ENCODE measurements at regions not wholly inside any gene's neighbourhood (a gene's known extent, or its start where the extent isn't known, plus 50 kb on each side); places are given as distances from the start of the nearest gene placed in this dataset.
A peak's percentile ranks its signal among the peaks of the same experiment; 100 is the strongest.

DNA sequence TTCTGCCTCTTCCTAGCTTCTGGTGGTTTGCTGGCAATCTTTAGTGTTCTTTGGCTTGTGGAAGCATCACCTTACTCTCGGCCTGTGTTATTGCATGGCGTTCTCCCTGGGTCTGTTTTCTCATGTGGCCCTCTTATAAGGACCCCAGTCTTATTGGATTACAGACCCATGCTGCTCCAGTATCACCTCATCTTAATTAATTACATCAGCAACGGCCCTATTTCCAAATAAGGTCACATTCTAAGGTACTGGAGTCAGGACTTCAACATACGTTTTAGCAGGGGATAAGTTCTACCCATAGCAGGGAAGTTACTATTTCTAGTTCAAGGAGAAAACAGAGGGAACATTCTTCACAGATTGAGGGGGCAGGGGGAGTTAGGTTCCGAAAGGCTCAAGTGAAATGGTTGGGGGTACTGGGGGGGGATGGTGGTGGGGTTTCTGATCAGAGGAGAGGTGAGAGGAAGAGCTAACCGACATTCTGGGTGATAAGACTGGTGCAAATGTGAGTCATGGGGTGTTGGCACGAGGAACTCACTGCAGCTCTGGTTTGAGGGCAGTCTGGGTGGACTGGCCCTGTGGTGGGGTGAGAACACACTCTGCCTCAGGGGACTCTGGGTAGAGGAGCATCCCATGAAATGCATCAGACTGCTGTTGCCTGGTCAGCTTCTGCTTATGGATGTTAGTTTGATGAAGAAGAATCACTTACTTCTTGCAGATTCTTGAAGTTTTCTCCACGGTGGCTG lies 51.5 kb upstream of the ZBED5 start:
- H3K18ac ChIP-seq (ENCODE audit: extremely low read depth, low read length): no peak overlapping the region
- FAIRE-seq (no peak), DNase-seq (ENCODE audit: low read depth in 1 of 2, low spot score in 2 of 2) (no peak)
- no peak overlapping the region for H3K4me3 ChIP-seq (ENCODE audit: extremely low read depth in 1 of 4, insufficient read depth in 2 of 4, low read depth in 3 of 4, low read length in 4 of 4)
- H3K79me2 ChIP-seq (ENCODE audit: control insufficient read depth in 1 of 2, insufficient read depth in 2 of 2, low read length in 2 of 2): no peaks in the 10 kb centered on the region
- H4K20me1 ChIP-seq (replicated peaks in 1 of 2; ENCODE audit: control insufficient read depth in 1 of 2, insufficient read depth in 2 of 2, low read length in 2 of 2): no peaks in the 10 kb centered on the region
- H2BK5ac ChIP-seq (ENCODE audit: low read depth, low read length): peak overlapping the region; percentile 61; the same call in 1 of the 2 replicates
- peaks cover 3 to 20% (median 6%) of the 10 kb centered on the region in 4 experiments; a peak in 4 of 7 replicates for H3K4me1 ChIP-seq (replicated peaks in 1 of 4; ENCODE audit: control insufficient read depth in 3 of 4, insufficient read depth in 4 of 4, low read length in 3 of 4)
- peak overlapping the region; percentile 21 for H3K4ac ChIP-seq (replicated peaks; ENCODE audit: insufficient read length, low read depth, low read length)
- no peaks in the 10 kb centered on the region for H3K9me3 ChIP-seq (ENCODE audit: insufficient read depth in 2 of 2, low read depth in 1 of 2, low read length in 1 of 2)
- peak overlapping the region; percentile 40; the same call in 1 of the 2 replicates for H2BK15ac ChIP-seq (ENCODE audit: low read length)
- peaks cover 6% of the 10 kb centered on the region; the same call in 1 of the 2 replicates for H3K23me2 ChIP-seq (ENCODE audit: low read depth, low read length)
- no peak overlapping the region for H4K8ac ChIP-seq (ENCODE audit: extremely low read depth, insufficient read depth, low read length)
- 0 out of 2 replicates have a peak overlapping the region, but pooled peaks have one; percentile 58 for H2AFZ ChIP-seq (ENCODE audit: low read length)
- H2AK5ac ChIP-seq (ENCODE audit: low read depth, low read length): 0 out of 2 replicates have a peak overlapping the region, but pooled peaks have one; percentile 41
- no peak overlapping the region for H3K14ac ChIP-seq (ENCODE audit: insufficient read length)
- peak overlapping the region; percentile 23 for H4K91ac ChIP-seq (replicated peaks; ENCODE audit: insufficient read length, low read length)
- CTCF ChIA-PET (ENCODE audit: partially characterized antibody): interaction anchor here (0.6 to 2.3 kb wide), 6 partner anchors 16 to 1237 kb away, joined by 3 to 7 read pairs (median 4); no protein-coding TSS in a partner anchor
- H3K36me3 ChIP-seq (ENCODE audit: control insufficient read depth in 2 of 4, insufficient read depth in 4 of 4, low read length in 3 of 4): no peaks in the 10 kb centered on the region
- H3K56ac ChIP-seq (replicated peaks; ENCODE audit: insufficient read length, low read depth, low read length): no peak overlapping the region
- H3K27ac ChIP-seq (ENCODE audit: low read depth, low read length): no peak overlapping the region
- POLR2A ChIA-PET (ENCODE audit: partially characterized antibody): interaction anchor here (1.0 to 1.2 kb wide), 2 partner anchors 22 to 100 kb away, joined by 3 to 4 read pairs; partner anchors contain the start of gene EIF4G2
- peak; percentile 47; the same call in 1 of the 2 replicates for TF ChIP-seq SRF (IDR thresholded peaks at IDR 0.05; ENCODE audit: low read depth, low read length)
- TF ChIP-seq, protein P1, sequence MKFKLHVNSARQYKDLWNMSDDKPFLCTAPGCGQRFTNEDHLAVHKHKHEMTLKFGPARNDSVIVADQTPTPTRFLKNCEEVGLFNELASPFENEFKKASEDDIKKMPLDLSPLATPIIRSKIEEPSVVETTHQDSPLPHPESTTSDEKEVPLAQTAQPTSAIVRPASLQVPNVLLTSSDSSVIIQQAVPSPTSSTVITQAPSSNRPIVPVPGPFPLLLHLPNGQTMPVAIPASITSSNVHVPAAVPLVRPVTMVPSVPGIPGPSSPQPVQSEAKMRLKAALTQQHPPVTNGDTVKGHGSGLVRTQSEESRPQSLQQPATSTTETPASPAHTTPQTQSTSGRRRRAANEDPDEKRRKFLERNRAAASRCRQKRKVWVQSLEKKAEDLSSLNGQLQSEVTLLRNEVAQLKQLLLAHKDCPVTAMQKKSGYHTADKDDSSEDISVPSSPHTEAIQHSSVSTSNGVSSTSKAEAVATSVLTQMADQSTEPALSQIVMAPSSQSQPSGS (IDR thresholded peaks at IDR 0.05; ENCODE audit: low read length): no peak
- H4K5ac ChIP-seq (ENCODE audit: insufficient read length, low read depth, low read length): no peak overlapping the region
- no peak overlapping the region; a peak in 1 of 4 replicates for H3K4me2 ChIP-seq (ENCODE audit: insufficient read depth in 1 of 2, low read depth in 2 of 2, low read length in 2 of 2)
- H3K23ac ChIP-seq (ENCODE audit: insufficient read length): no peak overlapping the region
- 84% methylated on average over 8 of the region's 8 CpGs; no CpG with 5 or more reads in 1 of the 2 experiments for WGBS, 2 experiments (ENCODE audit: extremely low coverage in 1 of 2, insufficient coverage in 1 of 2, insufficient read length in 1 of 2, insufficient replicate concordance in 2 of 2, low coverage in 1 of 2, low lambda C conversion rate in 2 of 2, missing lambda C conversion rate in 1 of 2)
- H2BK120ac ChIP-seq (replicated peaks; ENCODE audit: low read depth, low read length): peak overlapping the region; percentile 3
- peak overlapping the region; percentile 96; the same call in 1 of the 2 replicates for H2BK20ac ChIP-seq (ENCODE audit: low read length)
- H3K27me3 ChIP-seq (replicated peaks in 1 of 4; ENCODE audit: control insufficient read depth in 3 of 4, extremely low read depth in 1 of 4, insufficient read depth in 3 of 4, low read length in 3 of 4): no peaks in the 10 kb centered on the region
- no peak overlapping the region for H3K9ac ChIP-seq (replicated peaks in 1 of 4; ENCODE audit: extremely low read depth in 1 of 4, low read depth in 3 of 4, low read length in 3 of 4)
- H3K79me1 ChIP-seq (ENCODE audit: low read depth, low read length): no peaks in the 10 kb centered on the region
- H2BK12ac ChIP-seq (ENCODE audit: low read depth, low read length): peak overlapping the region; percentile 68

Measured in H1 (cell line).